Spinal cord (tissue), 9 donors: ENCODE measurements at regions not wholly inside any gene's neighbourhood (a gene's known extent, or its start where the extent isn't known, plus 50 kb on each side); places are given as distances from the start of the nearest gene placed in this dataset.

Experiments
- DNase-seq, 6 donors: peaks; one replicate each; pipeline versions ENCODE4 v3.0.0 to v3.0.0-alpha.2; 2013 to 2015; ENCODE audit warnings: low spot score in 6 of 6, low read depth in 4 of 6
- H3K27ac ChIP-seq: one replicate; pipeline ENCODE4 v1.5.1; 2013; ENCODE audit warnings: low read depth, low read length, control low read depth
- H3K27me3 ChIP-seq: one replicate; pipeline ENCODE4 v1.6.1; 2013; ENCODE audit warnings: low read length; ENCODE audit not compliant: control insufficient read depth, insufficient read depth
- H3K36me3 ChIP-seq: one replicate; pipeline ENCODE4 v1.6.1; 2013; ENCODE audit warnings: low read length; ENCODE audit not compliant: control insufficient read depth, insufficient read depth
- H3K4me1 ChIP-seq: one replicate; pipeline ENCODE4 v1.6.1; 2013; ENCODE audit warnings: low read length; ENCODE audit not compliant: control insufficient read depth, insufficient read depth
- H3K4me3 ChIP-seq: one replicate; pipeline ENCODE4 v1.5.1; 2013; ENCODE audit warnings: low read depth, low read length, control low read depth
- H3K9me3 ChIP-seq: one replicate; pipeline ENCODE4 v1.6.1; 2013; ENCODE audit warnings: low read length; ENCODE audit not compliant: control insufficient read depth, insufficient read depth
- WGBS: methylation state at CpG from one replicate; pipeline ENCODE4 v1.1.5; 2013; ENCODE audit warnings: missing lambda C conversion rate; ENCODE audit not compliant: insufficient coverage; 5-methylcytosine and 5-hydroxymethylcytosine counted together
- donor health status: healthy.

DNA sequence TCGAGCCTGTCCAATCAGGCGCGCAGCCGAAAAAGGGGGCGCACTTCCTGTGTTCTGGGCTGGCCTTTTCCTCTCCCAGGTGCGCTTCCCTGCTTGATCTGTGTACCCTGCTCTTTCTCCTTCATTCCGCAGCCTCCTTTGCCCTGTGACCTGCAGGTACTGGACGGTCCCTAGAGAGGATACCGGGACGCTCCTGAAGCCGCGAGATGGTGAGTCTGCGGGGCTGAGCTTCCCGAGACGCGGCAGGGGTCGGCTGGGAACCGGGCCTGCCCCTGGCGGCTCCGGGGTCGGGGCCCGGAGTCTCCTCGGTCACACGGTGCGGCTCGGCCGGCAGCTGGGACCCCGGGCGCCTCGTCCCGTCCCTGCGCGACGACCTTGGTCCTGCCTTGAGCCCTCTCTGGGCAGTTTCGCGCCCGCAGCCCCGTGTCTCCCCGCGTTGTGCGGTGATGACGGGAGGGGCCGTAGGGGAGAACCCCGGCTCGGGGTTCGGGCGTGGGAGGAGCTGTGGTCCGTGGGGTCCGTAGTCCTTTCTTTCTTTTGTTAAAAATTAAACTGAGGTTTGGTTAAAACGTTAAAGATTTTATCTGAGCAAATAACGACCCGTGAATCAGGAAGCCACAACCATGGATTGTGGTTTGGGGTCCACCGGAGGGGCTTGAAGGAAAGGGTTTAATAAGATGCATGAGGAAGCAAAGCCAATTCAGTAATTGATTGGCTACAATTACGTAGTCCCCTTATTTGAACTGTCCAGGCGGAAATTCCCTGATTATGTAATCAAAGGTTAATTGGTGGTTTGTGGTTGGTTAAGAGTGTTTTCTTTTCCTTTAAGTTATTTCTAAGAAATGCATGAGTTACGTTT, 172.8 kb upstream of the ZNF267 start:
- 0% methylated on average over 51 of the region's 56 CpGs for WGBS
- Histone ChIP-seq H3K36me3 (peaks cover 33% of the 10 kb centered on the region), H3K9me3 (no peaks in the 10 kb centered on the region), H3K27ac (no peak overlapping the region), H3K4me1 (peaks cover 3% of the 10 kb centered on the region), H3K4me3 (peak overlapping the region; percentile 51), H3K27me3 (no peaks in the 10 kb centered on the region)
- DNase-seq = peak; percentile 60 to 97 (median 78)

DNA sequence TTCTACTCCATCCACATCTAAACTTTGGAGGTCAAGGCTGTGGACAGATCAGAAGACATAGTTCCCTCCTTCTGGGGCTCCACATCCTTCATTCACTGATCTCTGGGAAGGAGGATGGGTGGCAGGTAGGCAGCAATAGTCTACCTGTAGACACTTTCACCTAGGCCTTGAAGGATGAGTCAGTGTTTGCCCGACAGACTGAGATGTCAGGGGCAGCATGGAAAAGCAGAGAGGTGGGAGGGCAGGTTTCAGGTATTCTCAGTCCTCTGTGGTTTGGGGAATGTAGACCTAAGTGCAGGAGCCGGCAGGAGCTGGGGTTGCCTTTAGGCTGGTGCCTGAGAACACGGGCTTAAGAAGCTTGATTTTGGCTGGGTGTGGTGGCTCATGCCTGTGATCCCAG, 171.9 kb upstream of the ZNF267 start:
- 63% methylated on average over 3 of the region's 3 CpGs for WGBS
- no peak overlapping the region for H3K4me3 ChIP-seq
- no peak overlapping the region for H3K27ac ChIP-seq
- no peak for DNase-seq
- peaks cover 43% of the 10 kb centered on the region for H3K36me3 ChIP-seq
- no peaks in the 10 kb centered on the region for H3K27me3 ChIP-seq
- H3K9me3 ChIP-seq = no peaks in the 10 kb centered on the region
- H3K4me1 ChIP-seq = peaks cover 3% of the 10 kb centered on the region

DNA sequence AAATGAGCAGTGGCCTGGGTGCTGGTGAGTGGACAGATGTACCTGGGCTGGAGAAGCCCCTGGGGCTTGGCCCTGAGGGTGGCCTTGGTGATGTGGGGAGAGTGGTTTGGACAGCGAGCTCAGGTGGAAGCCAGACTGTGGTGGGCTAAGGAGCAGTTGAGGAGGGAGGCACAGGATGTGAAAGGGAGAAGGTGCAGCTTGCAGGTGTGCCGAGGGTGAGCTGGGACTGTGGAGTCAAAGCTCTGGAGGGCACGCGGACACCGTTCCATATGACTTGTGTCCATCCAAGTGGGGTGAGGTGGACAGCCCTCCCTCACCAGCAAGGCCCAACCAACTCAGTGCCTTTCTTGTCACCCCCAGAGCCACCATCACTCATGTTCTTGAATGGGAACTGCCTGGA, 170.8 kb upstream of the ZNF267 start:
- 90% methylated on average over 2 of the region's 5 CpGs for WGBS
- Histone ChIP-seq H3K27me3 (no peaks in the 10 kb centered on the region), H3K9me3 (no peaks in the 10 kb centered on the region), H3K4me1 (peaks cover 3% of the 10 kb centered on the region), H3K36me3 (peaks cover 52% of the 10 kb centered on the region), H3K4me3 (no peak overlapping the region), H3K27ac (no peak overlapping the region)
- no peak for DNase-seq

DNA sequence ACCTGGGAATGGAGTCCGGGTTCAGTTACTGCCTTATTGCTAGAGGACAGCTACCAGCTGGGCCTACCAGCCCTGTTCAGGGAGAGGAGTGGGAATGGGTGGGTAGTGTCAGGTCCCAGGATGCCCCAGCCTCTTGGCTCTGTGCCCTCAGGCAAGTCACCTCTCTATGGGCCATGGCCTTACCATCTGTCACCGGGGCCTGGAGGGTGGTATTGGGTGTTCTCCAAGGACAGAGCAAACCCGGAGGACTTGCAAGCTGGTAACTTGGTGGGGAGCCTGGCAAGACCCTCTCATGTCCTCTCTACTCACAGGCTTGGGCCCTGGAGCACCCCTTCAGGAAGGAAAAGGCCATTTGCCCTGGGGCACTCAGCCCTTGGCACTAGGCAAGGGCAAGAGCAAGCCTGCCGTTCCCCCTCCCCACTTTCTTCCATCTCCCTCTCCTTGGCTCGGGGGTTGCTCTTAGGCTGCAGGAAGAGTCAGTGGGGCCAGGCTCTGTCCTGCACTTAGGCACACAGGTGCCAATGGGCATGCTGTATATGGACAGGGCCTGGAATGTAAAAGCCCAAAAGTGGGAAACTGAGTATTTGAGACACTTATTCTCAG, 170.0 kb upstream of the ZNF267 start:
- Histone ChIP-seq H3K4me1 (peaks cover 3% of the 10 kb centered on the region), H3K27me3 (no peaks in the 10 kb centered on the region), H3K36me3 (peaks cover 61% of the 10 kb centered on the region), H3K27ac (no peak overlapping the region), H3K9me3 (no peaks in the 10 kb centered on the region), H3K4me3 (no peak overlapping the region)
- 94% methylated on average over 2 of the region's 5 CpGs for WGBS
- DNase-seq = no peak

DNA sequence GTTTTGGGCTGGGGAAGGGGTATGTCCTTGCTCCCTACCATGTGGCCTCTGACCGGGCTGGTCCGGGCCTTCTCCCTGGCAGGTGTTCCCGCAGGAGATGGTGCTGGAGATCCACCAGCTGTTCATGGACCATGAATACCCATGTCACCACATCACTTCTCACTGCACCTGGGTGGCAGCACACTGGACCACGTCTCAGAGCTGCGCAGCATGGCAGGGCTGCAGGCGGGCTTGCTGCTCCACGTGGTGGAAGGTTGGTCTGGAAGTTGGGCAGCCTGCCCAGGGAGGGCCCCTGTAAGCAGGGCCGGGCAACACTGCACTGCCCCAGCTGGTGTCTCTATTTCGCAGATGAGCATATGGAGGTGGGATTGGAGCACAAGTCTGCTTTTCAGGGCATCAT, 169.5 kb upstream of the ZNF267 start:
- H3K9me3 ChIP-seq = no peaks in the 10 kb centered on the region
- peaks cover 66% of the 10 kb centered on the region for H3K36me3 ChIP-seq
- DNase-seq = no peak
- peaks cover 3% of the 10 kb centered on the region for H3K4me1 ChIP-seq
- H3K4me3 ChIP-seq = no peak overlapping the region
- 95% methylated on average over 7 of the region's 9 CpGs for WGBS
- H3K27ac ChIP-seq = no peak overlapping the region
- no peaks in the 10 kb centered on the region for H3K27me3 ChIP-seq

DNA sequence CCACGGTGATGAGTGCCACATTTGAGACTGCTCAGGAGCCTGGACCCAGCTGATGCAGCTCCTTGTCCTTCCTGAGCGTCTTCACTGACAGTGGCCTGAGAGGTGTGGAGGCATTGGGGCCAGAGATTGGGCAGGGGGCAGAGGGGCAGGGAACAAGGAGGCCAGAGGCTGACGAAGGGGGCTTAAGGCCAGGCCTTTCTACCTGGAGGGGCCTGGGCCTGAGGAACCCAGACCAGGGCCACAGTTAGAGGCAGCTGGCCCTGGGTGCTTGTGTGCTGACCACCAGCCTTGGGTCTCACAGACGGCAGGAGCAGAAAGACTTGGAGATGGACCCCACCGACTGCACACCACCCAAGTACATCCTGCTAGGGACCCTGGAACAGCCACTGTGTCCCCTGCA, 168.2 kb upstream of the ZNF267 start:
- no peak overlapping the region for H3K4me3 ChIP-seq
- no peaks in the 10 kb centered on the region for H3K9me3 ChIP-seq
- 99% methylated on average over 5 of the region's 5 CpGs for WGBS
- H3K27ac ChIP-seq = no peak overlapping the region
- no peak for DNase-seq
- H3K4me1 ChIP-seq = peaks cover under 1% of the 10 kb centered on the region
- H3K36me3 ChIP-seq = peaks cover 75% of the 10 kb centered on the region
- no peaks in the 10 kb centered on the region for H3K27me3 ChIP-seq

DNA sequence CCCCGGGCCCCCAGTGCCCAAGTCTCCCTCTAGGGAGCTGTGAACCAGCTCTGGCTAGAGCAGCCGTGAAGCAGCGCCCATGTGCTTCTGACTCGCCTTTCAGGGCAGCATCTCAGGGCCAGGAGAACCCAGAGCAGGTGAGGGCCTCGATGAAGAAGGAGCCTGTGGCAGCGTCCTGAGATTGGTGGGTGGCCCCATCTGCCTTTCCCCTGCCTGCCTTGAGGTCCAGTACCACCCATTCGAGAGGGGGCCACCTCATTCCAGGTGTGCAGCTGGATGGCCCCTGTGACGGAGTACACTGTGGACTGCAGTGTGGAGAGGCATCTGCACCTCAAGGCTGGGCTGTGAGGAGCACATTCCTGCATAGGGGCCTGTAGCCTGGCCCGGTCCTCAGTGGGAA, 167.3 kb upstream of the ZNF267 start:
- Histone ChIP-seq H3K27me3 (no peaks in the 10 kb centered on the region), H3K4me1 (no peaks in the 10 kb centered on the region), H3K27ac (no peak overlapping the region), H3K4me3 (no peak overlapping the region), H3K9me3 (no peaks in the 10 kb centered on the region), H3K36me3 (peaks cover 75% of the 10 kb centered on the region)
- 74% methylated on average over 9 of the region's 9 CpGs for WGBS
- no peak for DNase-seq

DNA sequence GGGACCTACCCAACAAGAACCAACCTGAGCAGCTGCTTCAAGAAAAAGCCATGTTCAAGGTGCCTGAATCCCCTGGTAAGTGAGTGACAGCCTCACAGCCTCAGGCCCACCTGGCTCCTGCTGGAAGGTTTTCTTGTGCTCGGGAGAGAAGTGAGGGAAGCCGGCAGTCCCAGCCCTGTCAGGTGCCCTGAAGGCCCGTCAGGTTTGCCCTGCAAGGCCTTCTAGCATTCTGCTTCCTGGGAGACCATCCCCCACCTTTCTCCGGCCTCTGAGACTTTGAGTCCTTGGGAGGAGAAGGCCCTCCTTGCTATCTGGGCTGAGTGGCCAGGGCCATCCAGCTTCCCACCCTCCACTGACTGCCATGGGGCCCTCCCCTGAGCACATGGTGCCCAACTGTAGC, 166.7 kb upstream of the ZNF267 start:
- Histone ChIP-seq H3K4me1 (no peaks in the 10 kb centered on the region), H3K27me3 (no peaks in the 10 kb centered on the region), H3K27ac (no peak overlapping the region), H3K36me3 (peaks cover 75% of the 10 kb centered on the region), H3K4me3 (no peak overlapping the region), H3K9me3 (no peaks in the 10 kb centered on the region)
- no peak for DNase-seq
- WGBS = 95% methylated on average over 2 of the region's 4 CpGs

DNA sequence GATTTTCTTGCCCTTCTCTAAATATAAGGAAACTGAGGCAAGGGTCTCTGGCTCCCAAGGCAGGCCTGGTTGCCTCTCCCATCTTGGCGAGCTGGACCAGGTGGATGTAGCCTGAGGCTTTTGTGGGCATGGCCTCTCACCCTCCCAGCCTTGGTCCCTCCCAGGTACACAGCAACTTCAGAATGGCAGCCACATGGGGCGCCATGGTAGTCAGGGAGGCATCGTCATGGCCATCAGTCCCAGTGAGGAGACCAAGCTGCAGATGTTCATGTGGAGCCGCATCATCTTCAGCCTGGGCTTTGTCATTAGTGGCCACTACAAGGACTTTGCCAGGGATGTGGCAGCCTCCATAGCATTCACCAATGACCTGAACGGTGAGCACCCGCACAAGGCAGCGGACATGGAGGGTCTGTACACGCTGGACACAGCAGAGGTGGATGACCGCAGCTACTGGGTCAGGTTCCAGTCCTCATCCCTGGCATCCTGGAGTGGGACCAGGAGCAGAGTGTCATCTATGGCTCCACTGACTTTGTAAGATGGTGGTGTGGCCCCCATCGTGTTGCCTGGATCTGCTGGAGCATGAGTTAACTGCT, 165.8 kb upstream of the ZNF267 start:
- WGBS = 98% methylated on average over 10 of the region's 10 CpGs
- peaks cover 73% of the 10 kb centered on the region for H3K36me3 ChIP-seq
- no peak for DNase-seq
- H3K27me3 ChIP-seq = no peaks in the 10 kb centered on the region
- peaks cover 2% of the 10 kb centered on the region for H3K4me1 ChIP-seq
- H3K27ac ChIP-seq = no peak overlapping the region
- H3K4me3 ChIP-seq = no peak overlapping the region
- no peaks in the 10 kb centered on the region for H3K9me3 ChIP-seq

DNA sequence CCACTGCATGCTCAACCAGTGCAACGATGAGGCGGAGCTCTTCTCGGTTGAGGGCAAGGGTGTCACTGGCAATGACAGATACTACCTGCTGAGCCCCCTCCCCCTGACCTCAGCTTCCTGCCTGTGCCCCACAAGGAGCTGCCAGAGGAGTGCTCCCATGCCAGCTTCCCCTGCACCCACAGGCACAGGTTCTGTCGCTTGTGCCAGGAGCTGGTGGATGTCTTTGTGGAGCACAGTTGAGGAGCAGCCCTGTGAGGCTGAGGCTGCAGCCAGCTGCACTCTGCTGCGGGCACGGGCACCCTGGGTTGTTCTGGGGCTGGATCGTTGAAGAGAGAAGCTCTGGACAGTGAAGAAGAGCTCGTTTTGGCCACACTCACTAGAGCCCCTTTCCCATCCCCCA, 165.3 kb upstream of the ZNF267 start:
- 89% methylated on average over 4 of the region's 8 CpGs for WGBS
- no peaks in the 10 kb centered on the region for H3K9me3 ChIP-seq
- H3K4me1 ChIP-seq = peaks cover 2% of the 10 kb centered on the region
- H3K36me3 ChIP-seq = peaks cover 68% of the 10 kb centered on the region
- no peak for DNase-seq
- H3K27ac ChIP-seq = no peak overlapping the region
- H3K27me3 ChIP-seq = no peaks in the 10 kb centered on the region
- no peak overlapping the region for H3K4me3 ChIP-seq
